AG08396 (cell line): ENCODE measurements at regions not wholly inside any gene's neighbourhood (a gene's known extent, or its start where the extent isn't known, plus 50 kb on each side); places are given as distances from the start of the nearest gene placed in this dataset.

Source experiments
- DNase-seq: peaks from one replicate; pipeline ENCODE4 v3.0.0; 2012; ENCODE audit warnings: low spot score, mixed read lengths

DNA sequence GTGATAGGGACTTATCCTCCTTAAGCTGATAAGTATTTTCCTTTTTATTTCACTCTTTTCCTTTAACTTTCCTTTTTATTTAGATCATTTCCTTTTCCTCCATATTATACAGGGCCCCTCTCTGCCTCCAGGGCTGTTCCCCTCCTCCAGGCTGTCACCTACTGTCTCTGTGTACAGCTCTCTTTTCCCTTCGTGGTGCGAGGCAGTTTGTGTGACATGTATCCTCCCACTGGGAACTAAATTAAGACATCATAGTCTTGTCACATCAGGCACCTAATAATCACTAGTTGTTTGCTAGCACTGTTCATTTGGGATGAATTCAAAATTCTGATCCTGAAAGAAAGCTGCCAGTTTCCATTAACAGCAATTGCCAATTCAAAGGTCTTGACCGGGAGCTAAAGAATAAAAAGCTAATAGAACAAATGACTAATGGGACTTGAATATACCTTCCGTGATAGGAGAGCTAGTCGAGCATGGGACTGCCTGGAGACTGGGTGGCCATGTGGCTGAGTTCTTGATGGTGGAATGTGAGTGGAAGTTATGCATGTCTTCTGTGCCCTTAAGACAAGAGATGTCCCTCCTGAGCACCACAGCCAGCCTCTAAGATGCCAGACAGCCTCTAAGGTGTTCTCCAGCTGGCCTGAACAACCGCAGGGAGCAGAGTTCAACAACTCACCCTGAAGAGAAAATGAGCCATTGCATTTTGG, 77.7 kb upstream of the LRRC55 start:
- no peak for DNase-seq

DNA sequence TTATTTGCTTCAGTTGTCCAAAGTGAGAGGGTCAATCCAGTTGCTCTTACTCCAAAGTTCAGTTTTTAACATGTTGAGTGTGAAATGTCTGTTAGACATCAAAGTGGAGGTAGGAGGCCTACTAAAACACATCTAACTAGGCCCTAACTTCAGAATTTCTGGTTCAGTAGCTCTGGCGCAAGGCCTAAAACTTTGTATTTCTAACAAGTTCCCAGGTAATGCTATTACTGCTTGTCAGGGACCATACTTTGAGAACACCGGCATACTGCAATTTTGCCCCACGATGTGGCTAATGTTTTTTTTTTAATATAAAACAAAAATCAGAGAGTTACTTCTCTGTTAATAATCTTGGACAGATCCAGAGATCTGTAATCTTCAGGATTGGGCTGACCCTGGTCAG, 72.4 kb upstream of the LRRC55 start:
- no peak for DNase-seq

DNA sequence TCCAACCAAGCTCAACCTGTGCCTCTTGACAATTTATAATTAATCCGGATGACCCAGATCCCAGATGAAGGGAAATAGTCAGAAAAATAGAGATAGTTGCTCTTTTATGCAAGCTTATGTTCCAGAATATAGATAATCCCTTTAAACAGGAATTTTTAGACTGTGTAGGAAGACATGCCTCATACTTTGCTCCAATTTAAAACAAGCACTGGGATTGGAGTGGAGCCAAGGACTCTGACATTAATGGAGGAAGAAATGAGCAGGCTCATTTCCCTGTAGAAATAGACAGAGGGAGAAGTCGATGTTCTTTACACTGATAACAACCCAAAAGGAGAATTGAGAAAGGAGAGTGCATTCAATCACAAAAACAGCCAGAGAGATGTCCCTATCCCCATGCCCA, 70.1 kb upstream of the LRRC55 start:
- DNase-seq = no peak

DNA sequence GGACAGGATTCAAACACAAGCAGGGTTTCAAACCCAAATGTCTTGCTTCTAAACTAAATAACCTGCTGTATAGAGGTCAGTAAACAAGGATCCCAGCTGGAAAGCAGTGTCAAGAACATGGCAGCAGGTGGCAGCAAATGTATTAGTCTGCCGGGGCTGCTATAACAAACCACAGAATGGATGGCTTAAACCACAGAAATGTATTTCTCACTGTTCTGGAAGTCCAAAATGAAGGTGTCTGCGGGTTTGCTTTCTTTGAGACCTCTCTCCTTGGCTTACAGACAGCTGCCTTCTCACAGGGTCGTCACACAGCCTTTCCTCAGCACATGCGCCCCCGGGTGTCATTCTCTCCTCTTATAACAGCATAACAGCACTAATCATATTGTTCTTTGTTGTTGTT, 65.1 kb upstream of the LRRC55 start:
- peak; percentile 39 for DNase-seq

DNA sequence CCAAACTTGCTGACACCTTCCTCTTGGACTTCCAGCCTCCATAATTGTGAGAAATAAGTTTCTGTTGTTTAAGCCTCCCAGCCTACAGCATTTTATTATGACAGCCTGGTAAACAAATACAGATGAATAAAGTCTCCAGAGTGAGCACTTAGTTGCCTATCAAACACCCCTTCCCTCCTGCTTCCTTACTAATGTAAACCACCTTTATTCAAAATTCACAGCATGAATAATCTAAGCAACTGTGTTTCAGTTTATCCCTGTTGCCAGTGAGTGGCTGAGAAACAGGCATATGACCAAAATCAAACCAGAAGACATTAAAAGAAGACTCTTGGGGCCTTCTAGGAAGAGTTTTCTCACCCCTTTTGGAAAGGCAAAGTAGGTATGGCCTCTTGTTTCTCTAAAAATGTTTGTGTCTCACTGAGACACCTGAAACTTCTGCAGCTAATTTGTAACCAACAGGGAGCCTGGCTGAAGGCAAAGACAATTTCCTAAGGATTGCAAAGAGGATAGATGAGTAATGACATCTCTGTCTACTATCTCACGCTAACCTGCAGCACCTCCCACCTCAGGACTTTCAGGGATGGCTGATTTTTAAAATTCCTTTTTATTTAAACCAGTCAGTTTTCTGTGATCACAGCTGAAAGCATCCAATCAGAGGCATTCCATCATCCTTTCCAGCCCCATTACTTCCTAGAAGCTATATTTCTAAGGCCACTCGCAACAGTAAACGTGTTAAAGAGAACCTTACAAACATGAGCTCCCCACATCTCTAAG, 61.4 kb upstream of the LRRC55 start:
- no peak for DNase-seq

DNA sequence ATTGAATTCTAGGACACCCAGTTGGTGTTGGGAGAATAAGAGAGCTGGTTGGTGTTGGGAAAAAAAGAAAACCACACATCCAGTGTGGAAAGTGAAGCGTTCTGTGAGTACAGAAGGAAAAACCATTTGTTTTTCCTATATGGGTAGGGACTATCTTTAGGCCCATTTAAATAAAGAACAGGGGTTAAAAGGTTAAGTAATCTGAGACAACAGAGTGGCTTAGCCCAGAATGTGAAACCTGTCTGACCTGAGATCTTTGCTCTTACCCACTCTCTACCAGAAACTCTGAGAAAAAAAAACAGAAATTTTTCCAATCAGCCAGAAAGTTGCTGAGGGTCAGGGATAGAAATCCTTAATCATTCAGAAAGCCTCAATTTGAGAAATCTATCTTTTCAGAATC, 59.8 kb upstream of the LRRC55 start:
- DNase-seq = no peak

DNA sequence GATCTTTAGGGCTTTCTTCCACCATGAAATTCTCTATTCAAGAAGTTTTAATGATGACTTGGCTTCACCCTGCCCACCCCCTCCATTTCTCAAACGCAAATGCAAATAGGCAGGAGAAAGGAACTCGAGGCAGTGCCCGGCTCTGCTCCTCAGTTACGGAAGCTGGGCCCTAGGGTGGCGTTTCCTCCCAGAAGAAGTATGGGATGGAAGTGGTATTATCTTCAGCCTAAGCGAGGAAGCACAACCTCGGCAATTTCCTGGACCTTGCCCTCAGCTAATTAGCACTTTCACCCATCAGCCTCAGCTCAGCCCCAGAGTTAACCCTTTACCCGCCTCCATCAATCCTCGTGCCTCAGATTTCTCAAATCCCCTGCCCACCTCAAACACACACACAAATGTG, 58.2 kb upstream of the LRRC55 start:
- DNase-seq = no peak

DNA sequence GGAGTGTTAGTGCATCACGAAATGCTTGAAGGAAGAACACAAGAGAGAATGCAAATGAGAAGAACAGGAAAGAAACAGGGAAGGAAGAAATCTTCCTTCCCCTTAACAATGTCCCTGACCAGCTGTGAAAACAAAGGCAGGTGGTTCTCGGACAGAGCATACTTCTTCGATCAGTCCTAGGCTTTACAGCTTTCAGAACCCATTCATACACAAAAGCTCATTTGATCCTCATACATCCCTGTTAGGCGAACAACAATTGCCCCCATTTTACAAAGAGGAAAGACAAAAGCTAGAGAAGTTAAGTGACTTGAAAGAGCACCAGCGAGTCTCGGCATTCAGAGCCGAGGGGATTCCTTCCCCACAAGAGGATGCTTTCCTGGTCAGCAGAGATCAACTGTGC, 57.2 kb upstream of the LRRC55 start:
- no peak for DNase-seq

DNA sequence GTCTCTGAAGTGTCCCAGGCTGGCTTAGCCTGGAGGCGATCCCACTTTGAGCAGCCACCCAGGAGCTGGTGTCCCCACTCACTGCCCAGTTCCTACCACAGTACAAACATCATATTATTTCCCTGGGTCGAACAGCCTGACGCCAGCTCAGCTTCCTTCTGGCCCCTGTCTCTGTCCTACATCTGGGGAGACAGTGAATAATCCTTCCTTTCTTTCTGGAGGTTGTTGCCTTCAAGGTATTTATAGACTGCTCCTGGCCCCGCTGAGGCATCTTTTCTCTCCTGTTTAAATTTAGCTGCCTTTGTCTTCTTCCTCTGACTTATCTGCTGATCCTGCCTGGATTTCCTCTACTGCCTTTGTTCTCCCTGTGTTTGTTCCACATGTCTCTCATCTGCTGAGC, 56.8 kb upstream of the LRRC55 start:
- no peak for DNase-seq

DNA sequence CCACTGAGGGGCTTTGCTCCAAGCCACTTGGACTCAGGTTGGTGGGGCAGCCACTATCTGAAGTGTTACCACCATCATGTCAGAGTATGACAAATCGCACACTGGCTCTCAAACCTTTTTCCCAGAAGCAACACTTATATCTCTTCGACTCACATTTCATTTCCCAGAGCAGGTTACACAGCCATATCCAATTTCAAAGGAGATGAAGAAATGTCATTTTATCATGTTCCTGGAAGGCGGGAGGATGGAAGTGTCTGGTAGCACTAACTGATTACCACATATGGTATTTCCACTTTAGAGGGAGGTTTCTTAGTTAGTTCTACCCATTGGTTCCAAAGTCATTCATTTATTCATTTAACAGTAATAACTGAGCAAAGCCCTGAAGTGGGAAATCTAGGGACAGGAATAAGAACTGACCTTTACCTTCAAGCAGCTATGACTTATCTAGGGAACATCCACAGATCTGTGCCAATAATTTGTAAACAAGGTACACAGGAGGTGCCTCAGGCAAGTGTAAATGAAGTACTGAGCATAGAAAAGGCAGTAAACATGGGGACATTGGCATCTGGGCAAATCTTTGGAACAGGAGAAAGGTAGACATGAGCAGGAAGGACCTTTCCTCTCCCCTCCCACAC, 54.9 kb upstream of the LRRC55 start:
- DNase-seq = no peak

DNA sequence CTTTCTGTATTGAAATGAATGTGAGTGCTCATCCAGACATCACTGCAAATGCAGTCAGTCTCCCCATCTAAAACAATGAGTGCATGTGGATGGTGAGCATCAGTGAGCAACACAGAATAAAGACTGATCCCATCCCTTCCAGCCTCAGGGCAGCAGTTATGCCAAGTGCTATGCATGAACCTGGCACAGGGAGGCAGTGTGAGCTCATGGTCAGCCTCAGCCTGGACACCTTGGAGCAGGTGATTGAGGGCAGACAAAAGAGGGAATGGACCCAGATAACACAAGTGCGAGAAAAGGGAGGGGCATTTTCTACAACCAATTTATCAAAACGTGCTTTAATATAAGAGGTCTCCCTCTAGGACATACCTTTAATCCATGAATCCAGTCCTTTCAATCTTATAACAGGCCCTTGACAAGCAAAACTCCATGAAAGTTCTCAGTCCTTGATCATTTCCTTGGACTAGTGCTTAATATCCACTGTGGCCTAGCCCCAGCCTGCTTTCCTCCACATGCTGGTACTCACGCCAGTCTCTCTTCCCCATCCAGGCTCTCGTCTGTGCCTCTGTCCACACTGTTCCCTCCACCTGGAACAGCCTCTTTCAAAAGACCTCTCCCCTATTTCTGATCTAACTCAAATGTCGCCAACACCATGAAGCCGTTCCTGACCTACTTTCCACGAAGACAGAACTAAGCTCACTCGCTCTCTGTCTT, 50.5 kb upstream of the LRRC55 start:
- DNase-seq = peak; percentile 31
